Kidney glomerular epithelial cell (primary cell): ENCODE measurements at regions not wholly inside any gene's neighbourhood (a gene's known extent, or its start where the extent isn't known, plus 50 kb on each side); places are given as distances from the start of the nearest gene placed in this dataset.

Experiments
- DNase-seq: peaks from one replicate; lab custom pipeline; 2025; lab: John Stamatoyannopoulos, UW

- DNase-seq, result no peak
Measured at GRCh38 chr9:19510907-19511306, 102.1 kb downstream of the ACER2 start.
